ENCODE measurements at regions not wholly inside any gene's neighbourhood (a gene's known extent, or its start where the extent isn't known, plus 50 kb on each side); places are given as distances from the start of the nearest gene placed in this dataset.

GRCh38 chr9:90507621-90508020, 135.0 kb downstream of the DIRAS2 start:
- TF ChIP-seq EZH2 (IDR thresholded peaks at IDR 0.05) = no peak
- TF ChIP-seq, protein P1, sequence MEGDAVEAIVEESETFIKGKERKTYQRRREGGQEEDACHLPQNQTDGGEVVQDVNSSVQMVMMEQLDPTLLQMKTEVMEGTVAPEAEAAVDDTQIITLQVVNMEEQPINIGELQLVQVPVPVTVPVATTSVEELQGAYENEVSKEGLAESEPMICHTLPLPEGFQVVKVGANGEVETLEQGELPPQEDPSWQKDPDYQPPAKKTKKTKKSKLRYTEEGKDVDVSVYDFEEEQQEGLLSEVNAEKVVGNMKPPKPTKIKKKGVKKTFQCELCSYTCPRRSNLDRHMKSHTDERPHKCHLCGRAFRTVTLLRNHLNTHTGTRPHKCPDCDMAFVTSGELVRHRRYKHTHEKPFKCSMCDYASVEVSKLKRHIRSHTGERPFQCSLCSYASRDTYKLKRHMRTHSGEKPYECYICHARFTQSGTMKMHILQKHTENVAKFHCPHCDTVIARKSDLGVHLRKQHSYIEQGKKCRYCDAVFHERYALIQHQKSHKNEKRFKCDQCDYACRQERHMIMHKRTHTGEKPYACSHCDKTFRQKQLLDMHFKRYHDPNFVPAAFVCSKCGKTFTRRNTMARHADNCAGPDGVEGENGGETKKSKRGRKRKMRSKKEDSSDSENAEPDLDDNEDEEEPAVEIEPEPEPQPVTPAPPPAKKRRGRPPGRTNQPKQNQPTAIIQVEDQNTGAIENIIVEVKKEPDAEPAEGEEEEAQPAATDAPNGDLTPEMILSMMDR (IDR thresholded peaks at IDR 0.05 in 2 of 3, conservative IDR thresholded peaks at IDR 0.05 in 1 of 3; ENCODE audit: borderline replicate concordance in 1 of 3, insufficient read depth in 1 of 3, low read depth in 2 of 3, low read length in 2 of 3) = no peak
- TF ChIP-seq POLR2AphosphoS5 (IDR thresholded peaks at IDR 0.05; ENCODE audit: low read depth, low read length) = no peak
- TF ChIP-seq ATF3 (IDR thresholded peaks at IDR 0.05) = no peak
- TF ChIP-seq POLR2A (IDR thresholded peaks at IDR 0.05; ENCODE audit: borderline replicate concordance, extremely low read depth, insufficient read depth, insufficient read length) = no peak
